Hepatocyte (in vitro differentiated cells): ENCODE measurements at regions not wholly inside any gene's neighbourhood (a gene's known extent, or its start where the extent isn't known, plus 50 kb on each side); places are given as distances from the start of the nearest gene placed in this dataset.
"Not testable (repeated sequence)": the region's sequence is repeated elsewhere in the genome, so short reads cannot be mapped to it uniquely, and the experiment has no call there.

ENCODE experiments used
- DNase-seq: peaks from one replicate; pipeline ENCODE4 v3.0.0-alpha.2; 2016; ENCODE audit warnings: low spot score
- H2AFZ ChIP-seq: fragments of 200-600 bp; sonication (generic); 2 replicates; pipeline ENCODE4 v1.6.0; 2016; ENCODE audit warnings: antibody characterized with exemption, mild to moderate bottlenecking
- H3K27ac ChIP-seq: fragments of 200-600 bp; sonication (generic); 2 replicates; pipeline ENCODE4 v1.5.1; 2016; ENCODE audit warnings: mild to moderate bottlenecking
- H3K27me3 ChIP-seq: fragments of 200-600 bp; sonication (generic); 2 replicates; pipeline ENCODE4 v1.6.1; 2016
- H3K36me3 ChIP-seq: fragments of 200-600 bp; sonication (generic); replicated peaks from 2 replicates; pipeline ENCODE4 v1.5.1; 2016; ENCODE audit warnings: low read depth; ENCODE audit not compliant: insufficient read depth
- H3K4me1 ChIP-seq: fragments of 200-600 bp; sonication (generic); 2 replicates; pipeline ENCODE4 v1.5.1; 2016; ENCODE audit warnings: mild to moderate bottlenecking, moderate library complexity; ENCODE audit not compliant: insufficient read depth
- H3K4me2 ChIP-seq: fragments of 200-600 bp; sonication (generic); 2 replicates; pipeline ENCODE4 v1.6.0; 2016
- H3K4me3 ChIP-seq: fragments of 200-600 bp; sonication (generic); 2 replicates; pipeline ENCODE4 v1.5.1; 2016; ENCODE audit warnings: mild to moderate bottlenecking
- H3K79me2 ChIP-seq: fragments of 200-600 bp; sonication (generic); 2 replicates; pipeline ENCODE4 v1.6.0; 2017; ENCODE audit warnings: mild to moderate bottlenecking
- H3K9me2 ChIP-seq: fragments of 200-600 bp; sonication (generic); replicated peaks from 2 replicates; pipeline ENCODE4 v1.6.0; 2017; ENCODE audit warnings: mild to moderate bottlenecking; ENCODE audit not compliant: insufficient read depth
- H3K9me3 ChIP-seq: fragments of 200-600 bp; sonication (generic); 2 replicates; pipeline ENCODE4 v1.5.1; 2016; ENCODE audit warnings: low read depth, mild to moderate bottlenecking
- H4K20me1 ChIP-seq: fragments of 200-600 bp; sonication (generic); 2 replicates; pipeline ENCODE4 v1.6.0; 2016; ENCODE audit warnings: mild to moderate bottlenecking; ENCODE audit not compliant: insufficient read depth, poor library complexity, severe bottlenecking
- EZH2 ChIP-seq: fragments of 200-600 bp; sonication (generic); IDR thresholded peaks from 2 replicates; pipeline ENCODE4 v1.6.1; 2016; ENCODE audit warnings: antibody characterized with exemption, mild to moderate bottlenecking, borderline replicate concordance
- EZH2phosphoT487 ChIP-seq: fragments of 200-600 bp; sonication (generic); IDR thresholded peaks from one replicate; pipeline ENCODE4 v1.6.1; 2018; ENCODE audit warnings: antibody characterized with exemption, mild to moderate bottlenecking, low read depth, moderate library complexity; ENCODE audit not compliant: unreplicated experiment, severe bottlenecking
- WGBS: methylation state at CpG from one replicate; pipeline ENCODE4 v1.1.6; 2016; ENCODE audit warnings: low lambda C conversion rate; ENCODE audit errors: missing lambda C conversion rate; 5-methylcytosine and 5-hydroxymethylcytosine counted together
- TF ChIP-seq, protein P1 (sequence below): fragments of 200-600 bp; sonication (generic); IDR thresholded peaks from 2 replicates; pipeline ENCODE4 v1.5.1; 2016; ENCODE audit warnings: antibody characterized with exemption, mild to moderate bottlenecking; ENCODE audit not compliant: poor library complexity

DNA sequence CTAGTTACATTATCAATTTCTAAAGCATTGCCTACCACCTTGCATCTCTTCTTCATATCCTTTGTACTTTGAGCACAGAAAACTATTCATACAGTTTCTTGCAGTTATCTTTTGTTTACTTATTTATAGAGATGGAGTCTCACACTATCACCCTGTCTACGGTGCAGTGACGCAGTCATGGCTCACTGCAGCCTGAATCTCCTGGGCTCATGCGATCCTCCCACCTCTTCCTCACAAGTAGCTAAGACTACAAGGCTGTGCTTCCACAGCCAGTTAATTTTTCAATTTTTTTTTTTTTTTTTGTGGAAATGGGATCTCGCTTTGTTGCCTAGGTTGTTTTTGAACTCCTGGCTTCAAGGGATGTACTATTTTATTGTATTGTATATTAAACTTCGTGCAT lies 158.0 kb downstream of the TTC6 start:
- H3K36me3 ChIP-seq = no peaks in the 10 kb centered on the region
- H3K27me3 ChIP-seq = no peaks in the 10 kb centered on the region
- no peaks in the 10 kb centered on the region for H4K20me1 ChIP-seq
- H3K9me2 ChIP-seq = no peaks in the 10 kb centered on the region
- no peak for DNase-seq
- WGBS = 85% methylated on average over 5 of the region's 5 CpGs
- H3K4me1 ChIP-seq = no peaks in the 10 kb centered on the region
- no peak overlapping the region for H3K4me2 ChIP-seq
- no peaks in the 10 kb centered on the region for H3K79me2 ChIP-seq
- no peak overlapping the region for H3K27ac ChIP-seq
- TF ChIP-seq EZH2phosphoT487 = no peak
- TF ChIP-seq EZH2 = no peak
- TF ChIP-seq, protein P1, sequence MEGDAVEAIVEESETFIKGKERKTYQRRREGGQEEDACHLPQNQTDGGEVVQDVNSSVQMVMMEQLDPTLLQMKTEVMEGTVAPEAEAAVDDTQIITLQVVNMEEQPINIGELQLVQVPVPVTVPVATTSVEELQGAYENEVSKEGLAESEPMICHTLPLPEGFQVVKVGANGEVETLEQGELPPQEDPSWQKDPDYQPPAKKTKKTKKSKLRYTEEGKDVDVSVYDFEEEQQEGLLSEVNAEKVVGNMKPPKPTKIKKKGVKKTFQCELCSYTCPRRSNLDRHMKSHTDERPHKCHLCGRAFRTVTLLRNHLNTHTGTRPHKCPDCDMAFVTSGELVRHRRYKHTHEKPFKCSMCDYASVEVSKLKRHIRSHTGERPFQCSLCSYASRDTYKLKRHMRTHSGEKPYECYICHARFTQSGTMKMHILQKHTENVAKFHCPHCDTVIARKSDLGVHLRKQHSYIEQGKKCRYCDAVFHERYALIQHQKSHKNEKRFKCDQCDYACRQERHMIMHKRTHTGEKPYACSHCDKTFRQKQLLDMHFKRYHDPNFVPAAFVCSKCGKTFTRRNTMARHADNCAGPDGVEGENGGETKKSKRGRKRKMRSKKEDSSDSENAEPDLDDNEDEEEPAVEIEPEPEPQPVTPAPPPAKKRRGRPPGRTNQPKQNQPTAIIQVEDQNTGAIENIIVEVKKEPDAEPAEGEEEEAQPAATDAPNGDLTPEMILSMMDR = no peak
- no peak overlapping the region for H2AFZ ChIP-seq
- no peaks in the 10 kb centered on the region for H3K9me3 ChIP-seq
- H3K4me3 ChIP-seq = no peak overlapping the region

DNA sequence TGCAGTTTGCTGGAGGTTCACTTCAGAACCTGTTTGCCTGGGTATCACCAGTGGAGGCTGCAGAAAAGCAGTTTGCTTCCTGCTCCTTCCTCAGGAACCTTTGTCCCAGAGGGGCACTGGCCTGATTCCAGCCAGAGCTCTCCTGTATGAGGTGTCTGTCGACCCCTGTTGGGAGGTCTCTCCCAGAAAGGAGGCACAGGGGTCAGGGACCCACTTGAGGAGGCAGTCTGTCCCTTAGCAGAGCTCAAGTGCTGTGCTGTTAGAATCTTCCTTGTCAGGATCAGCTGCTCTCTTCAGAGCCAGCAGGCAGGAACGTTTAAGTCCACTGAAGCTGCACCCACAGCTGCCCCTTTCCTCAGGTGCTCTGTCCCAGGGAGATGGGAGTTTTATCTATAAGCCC lies 164.8 kb downstream of the TTC6 start:
- H3K9me3 ChIP-seq, H3K27me3 ChIP-seq, H3K27ac ChIP-seq, DNase-seq, H2AFZ ChIP-seq, H3K9me2 ChIP-seq, H3K4me1 ChIP-seq, H3K4me2 ChIP-seq, H3K36me3 ChIP-seq, H3K4me3 ChIP-seq, H3K79me2 ChIP-seq, H4K20me1 ChIP-seq: not testable (repeated sequence)
- WGBS = 76% methylated on average over 2 of the region's 2 CpGs

DNA sequence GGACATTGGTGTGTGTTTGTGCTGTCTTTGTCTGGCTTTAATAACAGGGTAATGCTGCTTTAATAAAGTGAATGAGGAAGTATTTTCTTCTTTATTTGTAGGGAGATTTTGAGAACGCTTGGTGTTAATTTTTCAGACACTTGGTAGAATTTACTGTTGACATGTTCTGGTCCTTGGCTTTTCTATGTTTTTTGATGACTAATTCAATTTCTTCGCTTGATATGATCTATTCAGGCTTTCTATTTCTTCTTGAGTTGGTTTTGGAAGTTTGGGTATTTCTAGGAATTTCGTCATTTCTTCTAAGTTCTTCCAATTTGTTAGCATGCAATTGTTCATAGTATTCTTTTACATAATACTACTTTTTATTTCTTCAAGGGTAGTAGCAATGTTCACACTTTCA lies 167.8 kb downstream of the TTC6 start:
- H3K27me3 ChIP-seq = no peaks in the 10 kb centered on the region
- 87% methylated on average over 3 of the region's 3 CpGs for WGBS
- TF ChIP-seq EZH2phosphoT487 (no peak), EZH2 (no peak)
- TF ChIP-seq, protein P1 = no peak

DNA sequence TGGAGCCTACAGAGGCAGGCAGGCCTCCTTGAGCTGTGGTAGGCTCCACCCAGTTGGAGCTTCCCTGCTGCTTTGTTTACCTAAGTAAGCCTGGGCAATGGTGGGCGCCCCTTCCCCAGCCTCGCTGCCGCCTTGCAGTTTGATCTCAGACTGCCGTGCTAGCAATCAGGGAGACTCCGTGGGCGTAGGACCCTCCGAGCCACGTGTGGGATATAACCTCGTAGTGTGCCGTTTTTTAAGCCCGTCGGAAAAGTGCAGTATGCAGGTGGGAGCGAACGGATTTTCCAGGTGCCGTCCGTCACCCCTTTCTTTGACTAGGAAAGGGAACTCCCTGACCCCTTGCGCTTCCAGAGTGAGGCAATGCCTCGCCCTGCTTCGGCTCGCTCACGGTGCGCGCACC lies 176.9 kb downstream of the TTC6 start:
- not testable (repeated sequence) for H3K27me3 ChIP-seq, H3K79me2 ChIP-seq, H3K36me3 ChIP-seq, H2AFZ ChIP-seq, H3K27ac ChIP-seq, H3K4me2 ChIP-seq, H3K9me3 ChIP-seq, H3K4me1 ChIP-seq, DNase-seq, H4K20me1 ChIP-seq, H3K4me3 ChIP-seq, H3K9me2 ChIP-seq
- 89% methylated on average over 23 of the region's 23 CpGs for WGBS

More for the DNA sequence above, 167.8 kb downstream of the TTC6 start:
- H3K4me1 ChIP-seq = no peaks in the 10 kb centered on the region
- H3K27ac ChIP-seq = no peak overlapping the region
- no peak overlapping the region for H3K4me2 ChIP-seq
- no peaks in the 10 kb centered on the region for H3K9me2 ChIP-seq
- H2AFZ ChIP-seq = no peak overlapping the region
- H3K9me3 ChIP-seq = peaks cover 3% of the 10 kb centered on the region
- H3K36me3 ChIP-seq = peaks cover 2% of the 10 kb centered on the region
- no peaks in the 10 kb centered on the region for H4K20me1 ChIP-seq
- no peak overlapping the region for H3K4me3 ChIP-seq
- no peaks in the 10 kb centered on the region for H3K79me2 ChIP-seq
- no peak for DNase-seq
